ENCODE measurements at regions not wholly inside any gene's neighbourhood (a gene's known extent, or its start where the extent isn't known, plus 50 kb on each side); places are given as distances from the start of the nearest gene placed in this dataset.

GRCh38 chr2:240195316-240195861 lies 54.9 kb upstream of the OTOS start:
- in situ Hi-C loops (cut with MboI) (no loop called here), intact Hi-C loops (cut with micrococcal nuclease; ENCODE audit: unreplicated experiment) (no loop called here)
- no TSS peak for BruUV-seq (replicated peaks)

More at GRCh38 chr2:240195316-240195861, 54.9 kb upstream of the OTOS start:
- H3K27ac ChIP-seq (ENCODE audit: control insufficient read depth, insufficient read depth) = no peak overlapping the region
- H3K9me3 ChIP-seq (replicated peaks; ENCODE audit: control insufficient read depth, insufficient read depth, low read length) = no peaks in the 10 kb centered on the region
- ChIA-PET RAD21 (ENCODE audit: unreplicated experiment) (no interaction called here), CTCF (no interaction called here), POLR2A (no interaction called here), SMC1A (ENCODE audit: uncharacterized antibody, unreplicated experiment) (no interaction called here)
- no peak overlapping the region for H3K4me3 ChIP-seq
- TF ChIP-seq FOS (IDR thresholded peaks at IDR 0.05; ENCODE audit: borderline replicate concordance, extremely low read depth, insufficient read length) = no peak
- TF ChIP-seq NR2C2 (IDR thresholded peaks at IDR 0.05; ENCODE audit: borderline replicate concordance, control insufficient read depth, insufficient read length, low read depth) = no peak
- TF ChIP-seq WRNIP1 (IDR thresholded peaks at IDR 0.05; ENCODE audit: borderline replicate concordance, low read depth, low read length) = no peak
- TF ChIP-seq RBBP5 (conservative IDR thresholded peaks at IDR 0.05) = no peak
- TF ChIP-seq REST (IDR thresholded peaks at IDR 0.05; ENCODE audit: low read depth, low read length) = no peak
- TF ChIP-seq NRF1 (conservative IDR thresholded peaks at IDR 0.05; ENCODE audit: low read depth, low read length) = no peak
- TF ChIP-seq, protein P1, sequence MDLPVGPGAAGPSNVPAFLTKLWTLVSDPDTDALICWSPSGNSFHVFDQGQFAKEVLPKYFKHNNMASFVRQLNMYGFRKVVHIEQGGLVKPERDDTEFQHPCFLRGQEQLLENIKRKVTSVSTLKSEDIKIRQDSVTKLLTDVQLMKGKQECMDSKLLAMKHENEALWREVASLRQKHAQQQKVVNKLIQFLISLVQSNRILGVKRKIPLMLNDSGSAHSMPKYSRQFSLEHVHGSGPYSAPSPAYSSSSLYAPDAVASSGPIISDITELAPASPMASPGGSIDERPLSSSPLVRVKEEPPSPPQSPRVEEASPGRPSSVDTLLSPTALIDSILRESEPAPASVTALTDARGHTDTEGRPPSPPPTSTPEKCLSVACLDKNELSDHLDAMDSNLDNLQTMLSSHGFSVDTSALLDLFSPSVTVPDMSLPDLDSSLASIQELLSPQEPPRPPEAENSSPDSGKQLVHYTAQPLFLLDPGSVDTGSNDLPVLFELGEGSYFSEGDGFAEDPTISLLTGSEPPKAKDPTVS (IDR thresholded peaks at IDR 0.05; ENCODE audit: low read depth, low read length) = no peak
- TF ChIP-seq IKZF2 (IDR thresholded peaks at IDR 0.05) = no peak
- H2AFZ ChIP-seq (ENCODE audit: control insufficient read depth, low read depth, low read length) = no peak overlapping the region
- no peaks in the 10 kb centered on the region; the same call in 1 of the 2 replicates for H4K20me1 ChIP-seq (ENCODE audit: control insufficient read depth, insufficient read depth)
- H3K4me1 ChIP-seq (ENCODE audit: control insufficient read depth, insufficient read depth, low read length) = no peaks in the 10 kb centered on the region
- H3K79me2 ChIP-seq (ENCODE audit: control insufficient read depth, insufficient read depth, low read length) = no peaks in the 10 kb centered on the region
- DNase-seq (ENCODE audit: low read depth, low spot score) = no peak
- 36% methylated on average over 10 of the region's 10 CpGs for WGBS (ENCODE audit: insufficient coverage, insufficient replicate concordance, low lambda C conversion rate, missing lambda C conversion rate)
- no peak overlapping the region for H3K4me2 ChIP-seq (ENCODE audit: control insufficient read depth, insufficient read depth)
- H3K9ac ChIP-seq (ENCODE audit: control insufficient read depth, insufficient read depth, low read length) = no peak overlapping the region
- H3K36me3 ChIP-seq (ENCODE audit: control insufficient read depth in 2 of 2, insufficient read depth in 2 of 2, low read length in 1 of 2) = no peaks in the 10 kb centered on the region
- no peak for ATAC-seq
- no peak for FAIRE-seq
- peaks cover 0 to 1% of the 10 kb centered on the region in 2 experiments; a peak in 2 of 4 replicates for H3K27me3 ChIP-seq (replicated peaks in 1 of 2; ENCODE audit: control insufficient read depth in 2 of 2, insufficient read depth in 2 of 2, low read length in 1 of 2)

Data from GM12878 (cell line).